CD4-positive, alpha-beta T cell treated with Interleukin-1 beta for 1 hour (primary cell): ENCODE measurements at regions not wholly inside any gene's neighbourhood (a gene's known extent, or its start where the extent isn't known, plus 50 kb on each side); places are given as distances from the start of the nearest gene placed in this dataset.

Source experiments
- DNase-seq, 2 donors: peaks; one replicate each; pipeline ENCODE4 v3.0.0-alpha.2; 2020 to 2022

DNA sequence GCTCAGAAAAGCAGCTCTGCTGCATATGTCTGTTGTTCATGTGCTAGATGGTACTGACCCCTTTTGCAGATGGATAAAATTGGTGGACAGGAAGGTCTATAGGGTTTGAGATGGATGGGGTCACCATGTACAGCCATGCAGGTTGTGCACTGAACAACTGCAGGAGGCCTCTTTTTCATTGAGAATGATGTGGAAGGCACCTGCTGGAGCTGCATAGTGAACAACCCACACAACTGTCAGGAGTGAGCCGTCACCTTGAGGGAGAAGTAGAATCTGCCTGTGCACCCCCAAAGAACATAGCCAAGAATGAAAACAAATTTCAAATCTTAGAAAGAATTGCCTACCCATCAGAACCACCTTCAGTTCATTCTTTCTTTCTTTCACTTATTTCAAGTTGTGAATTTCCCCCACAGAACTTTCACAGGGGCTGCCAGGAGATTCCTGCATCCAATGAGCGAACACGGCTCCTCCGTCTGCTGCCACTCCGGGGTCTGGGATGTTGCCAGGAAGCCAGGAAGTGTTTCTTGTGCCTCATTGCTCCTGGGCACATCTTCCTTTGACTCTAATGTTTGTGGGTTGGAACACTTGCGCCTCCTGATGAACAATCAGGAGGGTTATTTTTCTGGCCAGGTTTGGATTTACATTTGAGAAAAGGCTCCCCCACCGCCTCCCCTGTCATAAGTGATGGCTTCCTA is 53.7 kb upstream of the DOCK1 start:
- no peak for DNase-seq

DNA sequence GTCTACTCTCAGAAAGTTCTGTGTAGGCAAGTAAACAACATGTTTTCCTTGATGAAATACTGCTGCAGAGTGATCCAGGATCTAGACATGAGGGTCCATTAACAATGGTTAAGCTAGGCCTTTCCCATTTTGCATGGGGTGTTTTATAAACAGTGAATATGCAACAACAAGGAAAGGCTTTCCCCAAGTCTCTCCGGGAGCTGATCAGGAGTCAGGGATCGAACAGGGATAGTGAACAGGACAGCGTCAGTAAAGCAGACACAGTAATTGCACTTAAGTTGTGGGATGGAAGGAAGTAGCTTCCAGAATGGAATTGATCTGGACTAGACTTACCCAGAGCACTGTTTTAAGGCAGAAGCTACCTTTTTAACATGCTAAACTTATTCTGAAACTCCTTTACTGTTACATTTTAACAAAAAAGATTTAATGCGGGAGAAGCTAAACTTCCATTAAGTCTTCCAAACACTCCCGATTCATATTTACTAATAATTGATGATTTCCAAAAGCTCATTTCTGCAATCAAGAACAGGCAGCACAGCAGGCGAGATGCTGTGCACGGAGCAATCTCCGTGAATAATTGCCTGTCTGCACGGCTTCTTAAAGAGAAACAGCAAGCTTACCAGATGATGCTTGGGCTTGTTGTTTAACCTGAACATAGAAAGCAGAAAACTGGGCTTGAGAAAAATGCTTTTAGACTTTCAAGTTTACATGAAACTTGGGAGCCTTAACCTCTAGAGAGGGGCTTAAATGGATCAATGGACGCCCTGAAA is 50.3 kb upstream of the DOCK1 start:
- DNase-seq = no peak
